ENCODE measurements at regions not wholly inside any gene's neighbourhood (a gene's known extent, or its start where the extent isn't known, plus 50 kb on each side); places are given as distances from the start of the nearest gene placed in this dataset.

DNA sequence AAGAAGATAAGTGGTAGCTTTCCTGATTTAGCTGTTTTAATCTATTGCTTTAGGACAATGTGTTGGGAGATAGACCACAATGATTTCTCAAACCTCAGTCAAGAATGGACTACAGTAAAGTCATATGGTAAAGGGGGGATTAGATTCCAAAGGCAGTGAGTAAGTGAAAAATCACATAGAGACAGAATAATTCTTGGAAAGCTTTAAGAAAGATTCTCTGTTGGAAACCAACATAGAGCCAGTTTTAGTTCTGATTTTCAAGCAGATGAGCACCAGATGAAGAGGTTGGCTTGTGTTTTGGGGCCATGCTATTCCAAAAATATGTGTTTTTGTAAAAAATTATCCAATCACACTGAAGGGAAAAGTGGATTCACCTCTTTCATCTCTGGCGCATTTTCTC lies 256.8 kb upstream of the RPS23 start:
- WGBS, 2 experiments (ENCODE audit: extremely low coverage in 1 of 2, insufficient coverage in 1 of 2, insufficient read length in 1 of 2, insufficient replicate concordance in 2 of 2, low coverage in 1 of 2, low lambda C conversion rate in 2 of 2, missing lambda C conversion rate in 1 of 2): 100% methylated on average over 1 of the region's 1 CpG; no CpG with 5 or more reads in 1 of the 2 experiments
- Histone ChIP-seq H2AK5ac (ENCODE audit: low read depth, low read length) (no peak overlapping the region), H3K27ac (ENCODE audit: low read depth, low read length) (no peak overlapping the region), H3K9me3 (ENCODE audit: insufficient read depth in 2 of 2, low read depth in 1 of 2, low read length in 1 of 2) (peaks cover 10 to 17% of the 10 kb centered on the region in 2 experiments), H3K4me1 (replicated peaks in 1 of 4; ENCODE audit: control insufficient read depth in 3 of 4, insufficient read depth in 4 of 4, low read length in 3 of 4) (no peaks in the 10 kb centered on the region), H2BK20ac (ENCODE audit: low read length) (no peak overlapping the region), H3K27me3 (replicated peaks in 1 of 4; ENCODE audit: control insufficient read depth in 3 of 4, extremely low read depth in 1 of 4, insufficient read depth in 3 of 4, low read length in 3 of 4) (no peaks in the 10 kb centered on the region), H2BK5ac (ENCODE audit: low read depth, low read length) (no peak overlapping the region), H2BK15ac (ENCODE audit: low read length) (no peak overlapping the region), H4K20me1 (replicated peaks in 1 of 2; ENCODE audit: control insufficient read depth in 1 of 2, insufficient read depth in 2 of 2, low read length in 2 of 2) (no peaks in the 10 kb centered on the region), H4K91ac (replicated peaks; ENCODE audit: insufficient read length, low read length) (no peak overlapping the region), H4K8ac (ENCODE audit: extremely low read depth, insufficient read depth, low read length) (no peak overlapping the region), H3K23ac (ENCODE audit: insufficient read length) (no peak overlapping the region), H3K79me2 (ENCODE audit: control insufficient read depth in 1 of 2, insufficient read depth in 2 of 2, low read length in 2 of 2) (no peaks in the 10 kb centered on the region), H3K79me1 (ENCODE audit: low read depth, low read length) (no peaks in the 10 kb centered on the region), H3K4ac (replicated peaks; ENCODE audit: insufficient read length, low read depth, low read length) (no peak overlapping the region), H4K5ac (ENCODE audit: insufficient read length, low read depth, low read length) (no peak overlapping the region), H3K18ac (ENCODE audit: extremely low read depth, low read length) (no peak overlapping the region), H2BK120ac (replicated peaks; ENCODE audit: low read depth, low read length) (no peak overlapping the region), H3K9ac (replicated peaks in 1 of 4; ENCODE audit: extremely low read depth in 1 of 4, low read depth in 3 of 4, low read length in 3 of 4) (no peak overlapping the region), H3K23me2 (ENCODE audit: low read depth, low read length) (no peaks in the 10 kb centered on the region), H3K4me2 (ENCODE audit: insufficient read depth in 1 of 2, low read depth in 2 of 2, low read length in 2 of 2) (no peak overlapping the region), H2BK12ac (ENCODE audit: low read depth, low read length) (no peak overlapping the region), H3K14ac (ENCODE audit: insufficient read length) (no peak overlapping the region), H3K4me3 (ENCODE audit: extremely low read depth in 1 of 4, insufficient read depth in 2 of 4, low read depth in 3 of 4, low read length in 4 of 4) (no peak overlapping the region), H2AFZ (ENCODE audit: low read length) (no peak overlapping the region), H3K36me3 (ENCODE audit: control insufficient read depth in 2 of 4, insufficient read depth in 4 of 4, low read length in 3 of 4) (no peaks in the 10 kb centered on the region), H3K56ac (replicated peaks; ENCODE audit: insufficient read length, low read depth, low read length) (no peak overlapping the region)
- DNase-seq (ENCODE audit: low read depth in 1 of 2, low spot score in 2 of 2) (no peak), FAIRE-seq (no peak)
- ChIA-PET POLR2A (ENCODE audit: partially characterized antibody) (no interaction called here), CTCF (ENCODE audit: partially characterized antibody) (interaction anchor here (0.6 kb wide), 1 partner anchor 52 kb away, joined by 4 read pairs; no protein-coding TSS in a partner anchor)
- TF ChIP-seq CHD1 (IDR thresholded peaks at IDR 0.05; ENCODE audit: low read depth, low read length) (no peak), JUN (IDR thresholded peaks at IDR 0.05; ENCODE audit: low read depth, low read length) (no peak), TAF1 (IDR thresholded peaks at IDR 0.05; ENCODE audit: low read depth, low read length) (no peak), FOSL1 (IDR thresholded peaks at IDR 0.05; ENCODE audit: insufficient read depth, low read depth, low read length) (no peak), POLR2A (IDR thresholded peaks at IDR 0.05; ENCODE audit: control extremely low read depth in 1 of 2, low read depth in 2 of 2, low read length in 2 of 2) (no peak), CHD2 (IDR thresholded peaks at IDR 0.05; ENCODE audit: low read length) (no peak), POU5F1 (IDR thresholded peaks at IDR 0.05; ENCODE audit: low read depth, low read length) (no peak), CTCF (IDR thresholded peaks at IDR 0.05; ENCODE audit: control extremely low read depth in 1 of 3, insufficient read depth in 1 of 3, low read depth in 1 of 3, low read length in 3 of 3) (no peak)

Data from H1 (cell line).